Activated naive CD4-positive, alpha-beta T cell treated with Interleukin-2 at 50 U/mL for 16 hours (primary cell): ENCODE measurements at regions not wholly inside any gene's neighbourhood (a gene's known extent, or its start where the extent isn't known, plus 50 kb on each side); places are given as distances from the start of the nearest gene placed in this dataset.

ENCODE experiments used
- DNase-seq: peaks from one replicate; pipeline ENCODE4 v3.0.0-alpha.2; 2020

DNA sequence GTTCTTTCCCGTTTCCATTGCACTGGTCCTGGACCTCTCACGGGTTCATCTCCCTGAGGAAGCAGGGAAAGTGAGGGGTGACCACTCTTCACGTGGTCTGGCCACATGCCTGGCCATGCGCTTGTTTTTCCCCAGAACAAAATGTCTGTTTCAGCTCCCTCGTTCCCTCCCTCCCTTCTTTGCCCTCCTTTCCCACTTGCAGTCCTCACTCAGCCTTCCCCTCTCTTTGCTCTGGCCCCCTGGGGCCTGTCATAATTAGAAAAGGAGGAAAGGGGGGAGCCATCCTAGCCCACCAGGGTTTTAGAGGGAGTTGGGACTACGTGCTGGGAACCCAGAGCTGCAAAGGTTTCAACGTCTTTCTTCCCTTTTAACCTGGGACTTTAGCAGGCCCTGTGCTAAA, 52.8 kb upstream of the CADM1 start:
- DNase-seq, result no peak

- DNase-seq, result no peak
Measured at GRCh38 chr11:115555336-115556090, 51.3 kb upstream of the CADM1 start.
